ENCODE measurements at regions not wholly inside any gene's neighbourhood (a gene's known extent, or its start where the extent isn't known, plus 50 kb on each side); places are given as distances from the start of the nearest gene placed in this dataset.

GRCh38 chr1:14220324-14220723 is 378.2 kb upstream of the KAZN start:
- DNase-seq (ENCODE audit: low read depth in 1 of 2, low spot score in 1 of 2): no peak
- CTCF ChIA-PET: no interaction called here
- Histone ChIP-seq H3K27ac (no peak overlapping the region), H3K4me3 (no peak overlapping the region), H3K4me2 (no peak overlapping the region), H3K9me3 (no peaks in the 10 kb centered on the region), H3K4me1 (no peaks in the 10 kb centered on the region)
- TF ChIP-seq CHD4 (IDR thresholded peaks at IDR 0.05; ENCODE audit: borderline replicate concordance) (no peak), HEYL (CRISPR knock-in tag; IDR thresholded peaks at IDR 0.05) (no peak), HDAC2 (IDR thresholded peaks at IDR 0.05) (no peak), JUNB (IDR thresholded peaks at IDR 0.05) (no peak), ZC3H11A (IDR thresholded peaks at IDR 0.05) (no peak), NFE2L2 (conservative IDR thresholded peaks at IDR 0.05; ENCODE audit: low read length) (no peak), SREBF2 (IDR thresholded peaks at IDR 0.05) (no peak), FOSB (CRISPR knock-in tag; IDR thresholded peaks at IDR 0.05) (no peak), ZNF302 (CRISPR knock-in tag; IDR thresholded peaks at IDR 0.05) (no peak), MAFK (IDR thresholded peaks at IDR 0.05; ENCODE audit: partially characterized antibody) (no peak), RNF2 (IDR thresholded peaks at IDR 0.05; ENCODE audit: borderline replicate concordance, low read depth) (no peak)
- TF ChIP-seq, protein P1, sequence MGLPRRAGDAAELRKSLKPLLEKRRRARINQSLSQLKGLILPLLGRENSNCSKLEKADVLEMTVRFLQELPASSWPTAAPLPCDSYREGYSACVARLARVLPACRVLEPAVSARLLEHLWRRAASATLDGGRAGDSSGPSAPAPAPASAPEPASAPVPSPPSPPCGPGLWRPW (IDR thresholded peaks at IDR 0.05): no peak
- TF ChIP-seq, protein P2, sequence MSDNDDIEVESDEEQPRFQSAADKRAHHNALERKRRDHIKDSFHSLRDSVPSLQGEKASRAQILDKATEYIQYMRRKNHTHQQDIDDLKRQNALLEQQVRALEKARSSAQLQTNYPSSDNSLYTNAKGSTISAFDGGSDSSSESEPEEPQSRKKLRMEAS (IDR thresholded peaks at IDR 0.05): no peak
- ATAC-seq: no peak
- 21% methylated on average over 4 of the region's 4 CpGs for WGBS (ENCODE audit: missing lambda C conversion rate)
- FAIRE-seq: no peak
- POLR2A ChIA-PET: no interaction called here

DNA sequence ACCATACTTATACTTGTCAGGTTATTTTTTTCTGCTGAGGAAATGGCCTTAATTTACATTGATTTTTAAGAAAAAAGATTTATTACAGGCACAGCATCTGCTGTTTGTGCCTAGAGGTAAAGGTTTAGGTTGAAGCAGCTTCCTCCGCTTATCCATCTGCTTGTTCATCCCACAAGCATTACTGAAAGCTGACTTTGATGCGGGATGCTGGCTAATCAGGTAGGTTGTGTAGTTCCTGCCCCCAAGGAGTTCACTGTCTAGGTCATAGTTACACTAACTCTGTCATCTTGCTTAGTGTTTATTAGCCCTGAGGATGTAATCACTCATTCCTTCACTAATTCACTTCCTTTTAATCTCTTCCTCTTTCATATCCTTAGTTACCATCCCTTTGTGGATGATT is 377.7 kb upstream of the KAZN start:
- TF ChIP-seq, protein P3, sequence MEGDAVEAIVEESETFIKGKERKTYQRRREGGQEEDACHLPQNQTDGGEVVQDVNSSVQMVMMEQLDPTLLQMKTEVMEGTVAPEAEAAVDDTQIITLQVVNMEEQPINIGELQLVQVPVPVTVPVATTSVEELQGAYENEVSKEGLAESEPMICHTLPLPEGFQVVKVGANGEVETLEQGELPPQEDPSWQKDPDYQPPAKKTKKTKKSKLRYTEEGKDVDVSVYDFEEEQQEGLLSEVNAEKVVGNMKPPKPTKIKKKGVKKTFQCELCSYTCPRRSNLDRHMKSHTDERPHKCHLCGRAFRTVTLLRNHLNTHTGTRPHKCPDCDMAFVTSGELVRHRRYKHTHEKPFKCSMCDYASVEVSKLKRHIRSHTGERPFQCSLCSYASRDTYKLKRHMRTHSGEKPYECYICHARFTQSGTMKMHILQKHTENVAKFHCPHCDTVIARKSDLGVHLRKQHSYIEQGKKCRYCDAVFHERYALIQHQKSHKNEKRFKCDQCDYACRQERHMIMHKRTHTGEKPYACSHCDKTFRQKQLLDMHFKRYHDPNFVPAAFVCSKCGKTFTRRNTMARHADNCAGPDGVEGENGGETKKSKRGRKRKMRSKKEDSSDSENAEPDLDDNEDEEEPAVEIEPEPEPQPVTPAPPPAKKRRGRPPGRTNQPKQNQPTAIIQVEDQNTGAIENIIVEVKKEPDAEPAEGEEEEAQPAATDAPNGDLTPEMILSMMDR (IDR thresholded peaks at IDR 0.05): no peak
- no peak for TF ChIP-seq POLR2A (IDR thresholded peaks at IDR 0.05; ENCODE audit: low read length)
- TF ChIP-seq RAD21 (conservative IDR thresholded peaks at IDR 0.05 in 1 of 2, IDR thresholded peaks at IDR 0.05 in 1 of 2): no peak
- TF ChIP-seq EHMT2 (IDR thresholded peaks at IDR 0.05; ENCODE audit: low read depth): no peak
- TF ChIP-seq CBX2 (IDR thresholded peaks at IDR 0.05; ENCODE audit: borderline replicate concordance, low read depth): no peak
- TF ChIP-seq, protein P4, sequence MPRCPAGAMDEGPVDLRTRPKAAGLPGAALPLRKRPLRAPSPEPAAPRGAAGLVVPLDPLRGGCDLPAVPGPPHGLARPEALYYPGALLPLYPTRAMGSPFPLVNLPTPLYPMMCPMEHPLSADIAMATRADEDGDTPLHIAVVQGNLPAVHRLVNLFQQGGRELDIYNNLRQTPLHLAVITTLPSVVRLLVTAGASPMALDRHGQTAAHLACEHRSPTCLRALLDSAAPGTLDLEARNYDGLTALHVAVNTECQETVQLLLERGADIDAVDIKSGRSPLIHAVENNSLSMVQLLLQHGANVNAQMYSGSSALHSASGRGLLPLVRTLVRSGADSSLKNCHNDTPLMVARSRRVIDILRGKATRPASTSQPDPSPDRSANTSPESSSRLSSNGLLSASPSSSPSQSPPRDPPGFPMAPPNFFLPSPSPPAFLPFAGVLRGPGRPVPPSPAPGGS (IDR thresholded peaks at IDR 0.05): no peak
- no peak for TF ChIP-seq CEBPB (IDR thresholded peaks at IDR 0.05)
- no peak for TF ChIP-seq ZC3H11A (IDR thresholded peaks at IDR 0.05)
- TF ChIP-seq JUN (IDR thresholded peaks at IDR 0.05): no peak
- TF ChIP-seq EP300 (IDR thresholded peaks at IDR 0.05): no peak
- no peak for TF ChIP-seq PHF8 (IDR thresholded peaks at IDR 0.05; ENCODE audit: borderline replicate concordance, low read depth)
- TF ChIP-seq FOSL2 (IDR thresholded peaks at IDR 0.05): no peak
- no peak for TF ChIP-seq FOSL2 (CRISPR knock-in tag; IDR thresholded peaks at IDR 0.05)
- no peak for TF ChIP-seq ZFP36 (IDR thresholded peaks at IDR 0.05; ENCODE audit: borderline replicate concordance, partially characterized antibody)
- no peak for TF ChIP-seq NFE2L2 (conservative IDR thresholded peaks at IDR 0.05; ENCODE audit: low read length)
- TF ChIP-seq ESRRA (IDR thresholded peaks at IDR 0.05; ENCODE audit: borderline replicate concordance, low read length): no peak
- no peak for TF ChIP-seq EHF (CRISPR knock-in tag; IDR thresholded peaks at IDR 0.05)
- Histone ChIP-seq H3K27ac (no peak overlapping the region), H3K4me3 (no peak overlapping the region), H3K9me3 (no peaks in the 10 kb centered on the region), H3K4me2 (no peak overlapping the region), H3K4me1 (no peaks in the 10 kb centered on the region)
- ChIA-PET POLR2A (no interaction called here), CTCF (no interaction called here)
- 5% methylated on average over 2 of the region's 2 CpGs for WGBS (ENCODE audit: missing lambda C conversion rate)
- FAIRE-seq (no peak), DNase-seq (ENCODE audit: low read depth in 1 of 2, low spot score in 1 of 2) (no peak), ATAC-seq (no peak)
